Adipocyte (in vitro differentiated cells): ENCODE measurements at regions not wholly inside any gene's neighbourhood (a gene's known extent, or its start where the extent isn't known, plus 50 kb on each side); places are given as distances from the start of the nearest gene placed in this dataset.
"Not testable (repeated sequence)": the region's sequence is repeated elsewhere in the genome, so short reads cannot be mapped to it uniquely, and the experiment has no call there.

Experiments used
- DNase-seq: peaks from one replicate; pipeline ENCODE4 v3.0.0-alpha.2; 2015; ENCODE audit warnings: low read depth
- H3K27me3 ChIP-seq: replicated peaks from 2 replicates; pipeline ENCODE4 v1.7.0; 2013; ENCODE audit warnings: mild to moderate bottlenecking, low read length, moderate library complexity; ENCODE audit not compliant: control insufficient read depth, insufficient read depth
- H3K36me3 ChIP-seq: 2 replicates; pipeline ENCODE4 v1.7.0; 2013; ENCODE audit warnings: low read length, mild to moderate bottlenecking, moderate library complexity; ENCODE audit not compliant: control insufficient read depth, insufficient read depth, severe bottlenecking
- H3K4me1 ChIP-seq: 2 replicates; pipeline ENCODE4 v1.7.0; 2013; ENCODE audit warnings: mild to moderate bottlenecking, low read length, moderate library complexity; ENCODE audit not compliant: control insufficient read depth, insufficient read depth
- H3K4me3 ChIP-seq: 2 replicates; pipeline ENCODE4 v1.7.0; 2013; ENCODE audit warnings: mild to moderate bottlenecking, low read length, moderate library complexity
- H3K9ac ChIP-seq: 2 replicates; pipeline ENCODE4 v1.7.0; 2013; ENCODE audit warnings: mild to moderate bottlenecking, low read length, moderate library complexity
- H3K9me3 ChIP-seq: 2 replicates; pipeline ENCODE4 v1.7.0; 2013; ENCODE audit warnings: mild to moderate bottlenecking, low read length, moderate library complexity; ENCODE audit not compliant: control insufficient read depth

DNA sequence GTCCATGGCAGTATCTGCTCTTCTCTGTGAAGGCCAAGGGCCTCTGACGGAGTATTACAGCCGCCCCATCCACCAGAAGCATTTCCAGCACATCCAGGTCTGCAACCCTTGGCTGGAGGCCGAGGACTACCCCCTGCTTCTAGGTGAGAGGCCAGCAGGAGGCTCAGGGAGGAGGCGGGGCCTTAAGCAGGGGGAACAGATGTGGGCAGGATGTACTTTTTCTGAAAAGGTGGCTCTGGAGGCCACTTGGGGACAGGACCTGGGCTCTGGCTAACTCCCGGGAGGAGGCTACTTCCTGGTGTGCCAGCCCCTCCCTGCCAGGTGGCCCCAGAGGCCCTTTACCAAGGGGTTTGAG is 113.9 kb upstream of the ALDH3B2 start:
- H3K36me3 ChIP-seq = not testable (repeated sequence)

GRCh38 chr11:67787681-67788340 is 113.4 kb upstream of the ALDH3B2 start:
- not testable (repeated sequence) for H3K4me3 ChIP-seq, DNase-seq, H3K36me3 ChIP-seq, H3K4me1 ChIP-seq, H3K27me3 ChIP-seq, H3K9me3 ChIP-seq, H3K9ac ChIP-seq

More for the DNA sequence above, 113.9 kb upstream of the ALDH3B2 start:
- H3K9ac ChIP-seq, H3K27me3 ChIP-seq, H3K4me3 ChIP-seq, H3K4me1 ChIP-seq, H3K9me3 ChIP-seq, DNase-seq: not testable (repeated sequence)

DNA sequence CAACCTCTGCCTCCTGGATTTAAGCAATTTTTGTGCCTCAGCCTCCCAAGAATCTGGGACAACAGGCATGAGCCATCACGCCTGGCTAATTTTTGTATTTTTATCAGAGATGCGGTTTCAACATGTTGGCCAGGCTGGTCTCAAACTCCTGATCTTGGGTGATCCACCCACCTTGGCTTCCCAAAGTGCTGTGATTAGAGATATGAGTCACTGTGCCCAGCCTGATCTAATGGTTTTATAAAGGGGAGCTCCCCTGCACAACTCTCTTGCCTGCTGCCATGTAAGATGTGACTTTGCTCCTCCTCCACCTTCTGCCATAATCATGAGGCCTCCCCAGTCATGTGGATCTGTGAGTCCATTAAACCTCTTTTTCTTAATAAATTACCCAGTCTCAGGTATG is 107.5 kb upstream of the ALDH3B2 start:
- H3K36me3 ChIP-seq, H3K9ac ChIP-seq, H3K27me3 ChIP-seq, H3K4me1 ChIP-seq, H3K9me3 ChIP-seq, H3K4me3 ChIP-seq, DNase-seq: not testable (repeated sequence)

DNA sequence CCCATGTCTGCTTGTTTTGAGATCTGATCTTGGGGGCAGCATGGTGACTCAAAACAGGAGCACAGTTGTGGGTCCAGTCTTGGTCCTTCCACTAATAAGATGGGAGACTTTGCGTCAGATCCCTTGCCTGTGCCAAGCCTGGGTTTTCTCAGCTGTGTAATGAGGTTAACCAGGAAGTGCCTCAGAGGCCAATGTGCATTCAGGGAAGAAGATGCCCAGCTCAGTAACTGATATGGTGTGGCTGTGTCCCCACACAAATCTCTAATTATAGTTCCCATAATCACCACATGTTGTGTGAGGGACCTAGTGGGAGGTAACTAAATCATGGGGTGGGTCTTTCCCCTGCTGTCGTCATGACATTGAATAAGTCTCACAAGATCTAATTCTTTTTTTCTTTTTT is 107.1 kb upstream of the ALDH3B2 start:
- not testable (repeated sequence) for H3K4me1 ChIP-seq, H3K27me3 ChIP-seq, H3K4me3 ChIP-seq, H3K36me3 ChIP-seq, H3K9ac ChIP-seq, DNase-seq, H3K9me3 ChIP-seq

DNA sequence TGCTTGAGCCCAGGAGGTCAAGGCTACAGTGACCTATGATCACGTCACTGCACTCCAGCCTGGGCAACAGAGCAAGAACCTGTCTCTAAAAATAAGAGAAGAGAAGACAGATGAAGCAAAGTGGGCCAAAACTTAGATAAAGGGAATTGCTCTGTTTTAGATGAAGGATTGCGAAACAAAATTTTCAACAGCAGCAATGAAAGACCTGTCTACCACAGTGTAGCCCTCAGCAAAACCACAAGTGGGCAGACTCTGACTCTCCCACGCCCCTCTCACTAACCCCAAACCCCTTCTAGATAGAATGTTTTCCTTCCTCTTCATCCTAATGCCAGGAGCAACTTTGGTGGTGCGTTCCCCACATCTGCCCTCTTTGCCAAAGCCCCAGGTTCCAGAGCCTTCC is 105.6 kb upstream of the ALDH3B2 start:
- Histone ChIP-seq H3K9ac (no peak overlapping the region), H3K4me3 (no peak overlapping the region), H3K9me3 (no peaks in the 10 kb centered on the region), H3K36me3 (no peaks in the 10 kb centered on the region), H3K27me3 (peaks cover 7% of the 10 kb centered on the region), H3K4me1 (peaks cover 12% of the 10 kb centered on the region)
- DNase-seq = peak; percentile 3

DNA sequence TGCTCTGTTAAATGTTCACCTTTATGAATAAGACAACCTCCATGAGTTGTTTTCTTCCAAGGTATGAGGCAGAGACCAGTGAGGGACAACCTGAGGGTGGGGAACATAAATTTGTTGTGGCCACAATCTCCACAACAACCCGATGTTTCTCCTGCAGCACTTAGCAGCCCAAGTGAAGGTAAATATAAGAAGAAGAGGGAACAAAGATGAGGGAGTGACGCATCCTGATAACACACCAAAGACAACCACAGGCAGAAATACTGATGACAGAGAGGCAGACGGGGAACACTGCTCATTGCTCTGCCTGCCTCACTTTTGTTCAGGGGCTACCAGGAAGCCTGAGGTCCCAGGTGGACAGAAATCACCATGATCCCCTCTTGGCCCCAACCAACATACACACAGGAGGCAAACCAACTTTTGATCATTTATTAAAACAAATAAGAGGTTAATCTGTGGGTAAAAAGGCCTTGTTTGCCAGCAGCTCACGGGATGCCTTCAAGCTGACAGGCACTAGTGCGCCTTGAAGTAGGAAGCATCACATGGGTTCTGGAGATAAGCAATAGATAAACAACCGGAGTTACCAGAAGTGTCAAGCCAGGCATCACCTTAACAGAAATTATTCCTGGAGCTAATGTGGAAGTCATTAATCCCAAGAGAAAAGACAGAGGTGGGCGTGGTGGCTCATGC is 104.9 kb upstream of the ALDH3B2 start:
- not testable (repeated sequence) for H3K36me3 ChIP-seq

DNA sequence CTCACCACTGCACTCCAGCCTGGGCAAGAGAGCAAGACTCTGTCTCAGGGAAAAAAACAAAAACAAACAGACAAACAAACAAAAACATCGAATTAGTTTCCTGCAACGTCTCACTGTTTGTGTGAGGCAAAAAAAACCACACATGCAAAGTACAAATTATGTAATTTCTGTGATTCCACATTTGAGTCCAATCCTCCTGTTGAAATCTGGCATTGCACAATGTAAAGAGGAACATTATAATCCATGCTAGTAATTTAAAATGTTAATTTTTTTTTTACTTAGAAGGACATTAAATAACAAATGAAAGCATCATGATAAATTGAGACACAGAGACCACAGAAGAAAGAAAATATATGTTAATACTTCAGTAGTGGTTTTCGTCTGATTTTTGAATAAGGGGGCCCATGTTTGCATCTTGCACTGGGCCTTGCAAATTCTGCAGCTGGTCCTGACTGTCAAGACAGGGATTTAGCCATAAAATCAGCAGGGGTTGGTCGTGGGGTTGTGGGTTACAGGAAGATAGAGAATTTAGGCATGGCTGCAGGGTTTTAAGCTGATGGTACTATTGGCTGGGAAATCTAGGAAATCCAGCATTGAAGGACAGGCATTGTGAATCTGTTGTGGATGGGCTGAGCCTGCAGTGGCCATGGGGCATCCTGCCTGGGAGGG is 102.6 kb upstream of the ALDH3B2 start:
- H3K4me1 ChIP-seq = peaks cover 12% of the 10 kb centered on the region
- H3K27me3 ChIP-seq = peaks cover 16% of the 10 kb centered on the region
- no peaks in the 10 kb centered on the region for H3K9me3 ChIP-seq
- DNase-seq = peak; percentile 2
- H3K4me3 ChIP-seq = no peak overlapping the region
- no peak overlapping the region for H3K9ac ChIP-seq
- H3K36me3 ChIP-seq = no peaks in the 10 kb centered on the region

More for the DNA sequence above, 104.9 kb upstream of the ALDH3B2 start:
- not testable (repeated sequence) for H3K4me3 ChIP-seq, DNase-seq, H3K9me3 ChIP-seq, H3K9ac ChIP-seq
- peaks cover 14% of the 10 kb centered on the region for H3K27me3 ChIP-seq
- peaks cover 12% of the 10 kb centered on the region for H3K4me1 ChIP-seq

DNA sequence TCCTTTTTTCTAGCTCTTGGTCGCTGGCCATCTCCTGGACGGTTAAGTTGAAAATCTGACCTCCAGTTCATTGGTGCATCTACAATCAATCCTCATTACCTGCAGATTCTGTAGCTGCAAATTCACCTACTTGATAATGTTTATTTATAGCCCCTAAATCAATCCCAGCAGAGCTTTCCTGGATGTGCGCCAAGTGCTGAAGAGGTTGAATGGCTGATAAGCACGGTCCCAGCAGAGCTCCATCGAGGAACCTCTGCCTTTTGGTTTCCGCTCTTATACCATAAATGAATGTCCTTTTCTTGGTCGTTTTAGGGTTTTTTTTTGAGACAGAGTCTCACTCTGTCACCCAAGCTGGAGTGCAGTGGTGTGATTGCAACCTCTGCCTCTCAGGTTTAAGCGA is 99.8 kb upstream of the ALDH3B2 start:
- DNase-seq, H3K4me3 ChIP-seq: not testable (repeated sequence)
- H3K4me1 ChIP-seq = peaks cover 12% of the 10 kb centered on the region

DNA sequence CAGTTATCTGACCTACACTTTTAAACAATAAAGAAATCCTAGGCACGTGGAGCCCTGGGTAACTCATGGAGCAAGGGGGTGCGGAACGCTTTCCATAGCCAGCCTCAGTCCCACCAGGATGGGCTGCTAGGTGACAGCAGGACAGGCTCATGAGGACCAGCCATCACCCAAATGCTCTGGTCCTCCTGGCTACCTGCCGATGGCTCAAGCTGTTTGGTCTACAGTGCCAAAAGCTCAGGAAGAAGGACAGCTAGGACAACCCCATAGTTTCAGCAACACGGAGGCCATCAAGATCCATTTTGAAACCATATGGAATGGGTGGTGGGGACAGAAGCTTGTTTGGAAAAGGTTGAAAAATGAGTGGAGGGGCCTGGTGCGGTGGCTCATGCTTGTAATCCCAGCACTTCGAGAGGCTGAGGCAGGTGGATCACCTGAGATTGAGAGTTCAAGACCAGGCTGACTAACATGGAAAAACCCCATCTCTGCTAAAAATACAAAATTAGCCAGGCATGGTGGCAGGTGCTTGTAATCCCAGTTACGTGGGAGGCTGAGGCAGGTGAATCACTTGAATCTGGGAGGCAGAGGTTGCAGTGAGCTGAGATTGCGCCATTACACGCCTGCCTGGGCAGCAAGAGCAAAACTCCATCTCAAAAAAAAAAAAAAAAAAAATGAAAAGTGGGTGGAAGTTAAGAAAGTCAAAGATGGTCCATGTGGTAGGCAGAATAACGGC is 93.7 kb upstream of the ALDH3B2 start:
- not testable (repeated sequence) for H3K9ac ChIP-seq, H3K4me1 ChIP-seq, H3K36me3 ChIP-seq, DNase-seq, H3K4me3 ChIP-seq, H3K9me3 ChIP-seq
- peaks cover 12% of the 10 kb centered on the region for H3K27me3 ChIP-seq

More for the DNA sequence above, 99.8 kb upstream of the ALDH3B2 start:
- not testable (repeated sequence) for H3K9me3 ChIP-seq, H3K9ac ChIP-seq, H3K36me3 ChIP-seq
- H3K27me3 ChIP-seq = peaks cover 11% of the 10 kb centered on the region

DNA sequence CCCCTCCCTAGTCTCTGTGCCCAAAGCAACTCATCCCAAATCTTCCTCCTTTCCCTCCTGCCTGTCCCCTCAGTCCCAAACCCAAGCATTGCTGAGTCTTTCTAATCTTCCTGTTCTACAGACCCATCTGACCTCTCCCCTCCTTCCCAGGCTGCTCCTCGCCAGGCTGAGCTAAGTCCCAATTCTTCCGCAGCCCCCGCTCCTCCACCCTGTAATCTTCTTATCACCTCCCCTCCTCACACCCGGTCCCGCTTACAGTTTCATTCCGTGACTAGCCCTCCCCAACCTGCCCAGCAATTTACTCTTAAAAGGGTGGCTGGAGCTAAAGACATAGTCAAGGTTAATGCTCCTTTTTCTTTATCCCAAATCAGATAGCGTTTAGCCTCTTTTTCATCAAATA is 86.8 kb upstream of the ALDH3B2 start:
- not testable (repeated sequence) for H3K36me3 ChIP-seq, H3K4me1 ChIP-seq, H3K9ac ChIP-seq, H3K9me3 ChIP-seq, DNase-seq, H3K4me3 ChIP-seq
- peaks cover 11% of the 10 kb centered on the region for H3K27me3 ChIP-seq

DNA sequence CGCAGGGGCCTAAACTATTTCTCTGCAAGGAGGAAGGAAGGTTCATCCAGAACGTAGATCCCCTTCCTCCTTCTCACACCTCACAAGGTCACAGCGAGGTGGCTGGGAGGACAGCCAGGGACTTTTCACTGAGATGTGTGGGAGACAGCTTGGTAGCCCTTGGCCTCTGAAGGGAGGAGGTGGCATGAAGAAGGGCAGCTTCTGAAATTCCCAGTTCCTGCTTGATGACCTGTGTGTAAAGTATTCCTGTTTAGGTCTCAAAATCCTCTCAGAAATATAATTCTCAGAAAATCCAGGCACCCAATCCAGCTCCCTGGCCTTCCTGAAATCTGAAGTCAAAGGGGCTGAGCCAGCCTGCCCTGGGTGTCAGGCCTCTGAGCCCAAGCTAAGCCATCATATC is 84.9 kb upstream of the ALDH3B2 start:
- not testable (repeated sequence) for H3K36me3 ChIP-seq, DNase-seq, H3K4me3 ChIP-seq, H3K9me3 ChIP-seq, H3K9ac ChIP-seq, H3K4me1 ChIP-seq, H3K27me3 ChIP-seq
